ENCODE measurements at regions not wholly inside any gene's neighbourhood (a gene's known extent, or its start where the extent isn't known, plus 50 kb on each side); places are given as distances from the start of the nearest gene placed in this dataset.
"Not testable (repeated sequence)": the region's sequence is repeated elsewhere in the genome, so short reads cannot be mapped to it uniquely, and the experiment has no call there.

DNA sequence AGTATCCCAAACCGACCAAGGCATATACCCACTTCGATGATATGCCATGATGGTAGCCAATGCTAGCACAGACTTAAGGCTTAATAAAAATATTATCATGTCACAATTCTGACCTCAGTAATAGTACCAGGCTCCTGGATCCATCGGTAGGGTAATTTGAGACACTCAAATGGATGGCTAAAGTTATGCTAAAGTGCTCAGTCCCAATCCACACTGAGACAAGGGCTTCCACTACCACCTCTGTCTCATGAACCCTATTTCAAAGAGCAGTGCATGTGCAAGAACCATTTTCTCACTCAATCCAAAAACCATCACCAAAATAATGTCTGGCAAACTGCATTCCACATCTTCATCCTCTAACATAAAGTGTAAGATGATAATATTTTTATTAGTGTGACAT is 122.4 kb upstream of the KRR1 start:
- no peak for DNase-seq

DNA sequence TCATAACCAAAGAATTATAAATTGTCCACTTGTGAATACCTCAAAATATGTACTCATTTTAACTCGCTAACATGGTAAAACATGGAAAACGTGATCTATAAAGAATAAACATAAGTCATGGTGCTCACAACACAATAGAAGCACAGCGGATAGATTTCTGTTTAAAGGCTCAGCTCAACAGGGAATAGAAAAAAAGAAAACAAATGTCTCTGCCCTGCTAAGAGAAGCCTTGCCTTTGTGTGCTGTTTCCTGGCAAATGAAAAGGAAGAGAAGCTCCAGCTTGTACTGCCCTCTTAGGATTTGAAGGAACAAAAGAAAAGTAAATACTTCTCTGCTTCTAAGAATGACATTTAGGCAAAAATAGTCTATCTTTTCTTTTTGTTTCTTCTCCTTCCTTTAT is 121.0 kb upstream of the KRR1 start:
- DNase-seq = no peak

DNA sequence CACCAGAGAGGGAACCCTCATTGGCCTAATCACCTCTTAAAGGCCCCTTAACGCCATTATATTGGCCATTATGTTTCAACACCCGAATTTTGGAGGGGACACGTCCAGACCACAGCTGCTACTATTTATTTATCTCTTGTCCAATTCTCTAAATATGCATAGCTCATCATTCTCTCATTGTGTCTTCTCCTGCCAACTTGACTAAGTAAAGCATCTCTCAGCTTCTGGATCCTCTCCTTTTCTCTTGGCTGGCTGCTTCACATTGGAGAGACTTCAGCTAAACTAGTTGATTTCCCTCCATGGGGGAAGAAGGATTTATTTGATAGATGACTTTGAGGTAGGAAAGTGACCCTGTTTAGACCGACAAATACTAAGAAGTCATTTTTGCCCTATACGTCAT is 120.4 kb upstream of the KRR1 start:
- DNase-seq = no peak

DNA sequence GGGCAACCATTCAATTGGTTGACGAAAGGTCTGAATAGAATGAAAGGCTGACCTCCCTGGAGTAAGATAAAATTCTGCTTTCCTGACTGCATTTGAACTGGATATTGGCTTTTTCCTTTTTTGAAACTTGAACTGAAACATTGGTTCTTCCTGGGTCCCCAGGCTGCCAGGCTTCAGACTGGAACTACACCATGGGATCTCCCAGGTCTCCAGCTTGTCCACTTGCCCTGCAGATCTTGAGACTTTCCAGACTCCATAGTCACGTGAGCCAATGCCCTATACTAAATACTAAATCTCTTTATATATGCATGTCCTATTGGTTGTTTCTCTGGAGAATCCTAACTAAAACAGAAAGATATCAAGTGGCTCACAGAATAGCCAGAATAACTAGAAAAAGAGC is 118.7 kb upstream of the KRR1 start:
- no peak for DNase-seq

DNA sequence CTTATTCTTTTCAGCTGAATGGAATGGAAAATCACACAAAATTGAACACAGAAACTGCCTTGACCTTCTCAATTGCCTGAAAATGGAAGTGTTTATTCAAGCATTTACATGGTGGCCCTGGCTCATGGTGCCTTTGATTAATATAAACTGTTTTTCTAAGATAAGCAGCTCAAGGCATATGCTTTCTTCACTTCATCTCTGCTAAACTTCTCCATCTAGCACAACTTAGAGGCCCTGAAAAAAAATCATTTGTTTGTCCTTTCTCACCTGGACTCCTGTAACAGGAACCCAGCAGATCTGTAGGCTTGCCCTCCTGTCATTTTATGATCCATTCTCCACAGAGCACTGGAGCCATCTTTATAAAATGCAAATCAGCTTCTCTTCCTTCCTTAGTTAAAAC is 117.5 kb upstream of the KRR1 start:
- DNase-seq = no peak

DNA sequence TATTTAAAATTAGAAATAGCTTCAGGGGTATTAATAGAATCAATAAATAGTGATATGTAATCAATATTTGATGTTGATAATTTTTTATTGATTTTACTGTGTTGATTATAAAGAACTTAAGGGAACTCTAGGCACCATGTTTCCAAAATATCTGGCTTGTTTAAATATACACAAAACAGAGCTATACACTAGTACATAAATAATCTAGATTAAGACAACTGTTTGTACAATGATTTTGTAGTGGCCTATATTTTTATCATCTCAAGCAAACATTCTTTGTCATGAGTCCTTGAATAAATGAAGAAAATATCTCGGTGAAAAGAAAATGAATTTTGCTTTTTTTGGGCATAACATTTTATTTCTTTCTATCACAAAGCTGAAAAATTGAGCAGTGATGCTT is 117.1 kb upstream of the KRR1 start:
- DNase-seq = no peak

DNA sequence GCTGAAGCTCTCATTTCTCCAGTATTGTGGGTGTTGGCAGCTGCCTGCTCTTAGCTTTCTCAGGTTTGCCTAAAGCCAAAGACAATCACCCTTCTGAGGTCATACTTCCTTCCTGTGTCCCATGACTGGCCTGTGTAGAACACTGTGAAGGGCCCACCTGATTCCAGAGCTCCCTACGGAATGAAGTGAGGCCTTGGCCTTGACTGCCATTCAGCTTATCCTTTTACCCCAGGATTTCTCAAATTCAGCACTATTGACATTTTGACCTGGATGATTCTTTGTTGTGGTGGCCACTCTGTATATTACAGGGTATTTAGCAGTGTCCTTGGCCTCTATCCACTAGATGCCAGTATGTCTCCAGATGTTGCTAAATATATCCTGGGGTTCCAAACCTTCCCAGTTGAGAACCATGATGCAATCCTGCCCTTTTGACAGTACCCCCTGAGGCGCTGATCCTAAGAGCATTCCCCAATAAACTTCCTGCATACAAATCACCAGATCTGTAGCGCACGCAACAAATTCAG is 112.3 kb upstream of the KRR1 start:
- DNase-seq = peak; percentile 8

DNA sequence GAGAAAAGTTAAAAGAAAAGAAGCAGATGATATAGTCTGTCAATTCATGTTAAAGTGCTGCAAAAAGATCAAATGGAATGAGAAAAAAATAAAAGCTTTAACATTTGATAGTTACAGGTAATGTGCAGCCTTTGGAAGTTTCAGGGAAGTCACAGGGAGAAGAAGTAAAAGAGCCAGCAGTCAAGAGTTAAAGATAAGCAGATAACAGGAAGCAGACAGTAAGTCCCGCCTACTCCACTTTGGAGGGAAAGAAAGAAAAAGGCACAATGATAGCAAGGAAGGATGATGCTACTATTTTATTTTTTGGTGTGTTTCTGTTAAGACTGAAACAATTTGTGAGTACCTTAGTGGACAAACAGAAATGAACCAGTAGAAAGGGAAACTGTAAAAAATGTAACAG is 111.1 kb upstream of the KRR1 start:
- DNase-seq = no peak

DNA sequence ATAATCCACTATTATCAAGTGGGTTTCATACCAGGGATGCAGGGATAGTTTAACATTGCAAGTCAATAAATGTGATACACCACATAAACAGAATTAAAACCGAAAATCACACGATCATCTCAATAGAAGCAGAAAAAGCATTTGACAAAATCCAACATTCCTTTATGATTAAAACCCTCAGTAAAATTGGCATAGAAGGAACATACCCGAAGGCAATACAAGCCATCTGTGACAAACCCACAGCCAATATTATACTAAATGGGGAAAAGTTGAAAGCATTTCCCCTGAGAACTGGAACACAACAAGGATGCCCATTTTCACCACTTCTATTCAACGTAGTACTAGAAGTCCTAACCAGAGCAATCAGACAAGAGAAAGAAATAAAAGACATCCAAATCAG is 103.0 kb upstream of the KRR1 start:
- DNase-seq = not testable (repeated sequence)

DNA sequence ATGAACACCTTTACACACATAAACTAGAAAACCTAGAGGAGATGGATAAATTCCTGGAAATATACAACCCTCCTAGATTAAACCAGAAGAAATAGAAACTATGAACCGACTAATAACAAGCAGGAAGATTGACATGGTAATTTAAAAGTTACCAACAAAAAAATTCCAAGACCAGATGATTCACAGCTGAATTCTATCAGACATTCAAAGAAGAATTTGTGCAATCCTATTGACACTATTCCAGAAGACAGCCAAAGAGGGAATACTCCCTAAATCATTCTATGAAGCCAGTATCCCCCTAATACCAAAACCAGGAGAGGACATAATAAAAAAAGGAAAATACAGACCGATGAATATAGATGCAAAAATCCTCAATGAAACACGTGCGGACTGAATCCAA is 102.6 kb upstream of the KRR1 start:
- no peak for DNase-seq

DNA sequence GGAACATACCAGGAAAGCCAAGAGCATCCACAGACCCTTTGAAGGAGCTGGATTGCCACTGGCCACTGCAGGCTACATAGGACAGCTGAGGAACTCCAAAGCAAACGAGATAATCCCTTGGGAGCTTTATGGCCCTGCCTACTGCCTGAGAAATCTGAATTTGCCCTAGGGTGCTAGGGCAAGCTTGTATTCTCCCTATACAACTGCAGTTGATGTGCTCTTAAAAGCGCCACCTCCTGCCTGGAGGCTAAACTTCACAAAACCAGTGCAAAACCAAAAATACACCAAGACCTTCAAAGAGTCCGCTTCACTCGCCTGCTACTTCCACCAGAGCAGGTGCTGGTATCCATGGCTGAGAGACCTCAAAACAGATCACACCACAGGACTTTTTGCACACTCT is 99.6 kb upstream of the KRR1 start:
- DNase-seq = no peak

DNA sequence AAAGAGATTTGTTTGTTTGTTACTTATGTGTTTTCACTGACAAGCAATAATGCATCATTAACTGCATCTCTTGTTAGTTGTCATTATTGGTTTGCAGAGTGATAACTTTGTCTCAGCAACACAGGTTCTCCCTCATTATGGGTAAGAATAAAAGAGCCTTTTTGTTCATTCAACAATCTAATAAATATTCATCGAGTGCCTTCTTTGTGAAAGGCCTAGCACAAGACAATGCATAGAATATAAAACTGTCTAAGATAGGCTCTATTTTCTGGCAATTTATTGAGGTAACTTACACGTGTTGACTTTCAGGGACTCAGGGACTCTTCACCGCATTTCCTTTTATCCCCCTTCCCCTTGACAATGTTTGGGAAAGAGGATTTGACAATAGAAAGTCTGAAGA is 95.5 kb upstream of the KRR1 start:
- DNase-seq = no peak

DNA sequence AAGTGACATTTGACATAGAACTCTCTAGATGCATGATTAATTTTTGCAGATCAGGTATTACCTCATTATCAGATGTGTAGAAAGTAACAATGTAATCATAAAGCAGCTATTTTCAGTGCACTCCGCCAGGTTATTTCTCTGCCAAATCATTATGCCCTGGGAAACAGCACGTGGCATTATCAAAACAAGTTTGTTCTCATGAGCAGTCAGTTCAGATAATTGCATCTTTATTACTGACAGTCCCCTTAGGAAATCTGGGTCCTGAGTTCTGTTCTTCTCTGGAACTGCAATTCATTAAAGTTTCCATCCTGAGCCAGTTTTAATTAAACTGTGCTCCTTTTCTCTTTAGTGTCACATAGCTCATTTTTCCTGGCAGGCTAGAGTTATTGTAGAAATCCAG is 94.7 kb upstream of the KRR1 start:
- no peak for DNase-seq

DNA sequence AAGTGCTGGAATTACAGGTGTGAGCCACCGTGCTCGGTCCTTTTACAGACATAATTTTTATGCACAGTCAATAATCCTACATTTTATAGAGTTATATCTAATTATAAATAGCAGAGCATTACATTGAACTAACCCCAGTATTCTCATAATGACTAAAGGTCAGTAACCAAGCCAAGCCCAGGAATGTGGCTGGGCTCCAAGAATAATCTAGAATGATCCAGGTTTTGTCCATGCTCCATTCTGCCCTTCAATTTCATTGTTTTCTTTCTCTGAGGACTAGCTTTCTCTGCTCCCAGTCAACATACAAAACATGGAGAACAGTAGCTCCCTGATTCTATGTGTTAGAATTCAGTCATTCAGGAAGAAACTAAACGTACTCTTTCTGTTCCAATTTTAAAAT is 92.1 kb upstream of the KRR1 start:
- DNase-seq = no peak

DNA sequence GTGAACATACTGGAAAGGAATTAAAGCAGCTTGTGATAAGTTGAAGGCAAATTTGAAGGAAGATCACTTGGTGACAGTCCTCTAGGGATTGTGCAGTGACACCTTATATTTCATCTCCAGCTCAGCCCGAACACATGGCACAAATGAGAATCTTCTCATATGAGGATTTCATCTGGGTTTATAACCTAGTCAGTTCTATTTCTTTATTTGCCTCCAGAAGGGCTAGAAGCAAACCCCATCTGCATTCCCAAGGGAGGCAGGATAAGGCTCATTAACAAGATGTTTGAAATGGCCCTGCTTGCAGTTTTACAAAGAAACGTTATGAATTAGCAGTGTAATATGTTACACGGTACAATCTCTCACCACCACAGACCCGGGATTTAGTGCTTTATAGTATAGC is 90.7 kb upstream of the KRR1 start:
- no peak for DNase-seq

DNA sequence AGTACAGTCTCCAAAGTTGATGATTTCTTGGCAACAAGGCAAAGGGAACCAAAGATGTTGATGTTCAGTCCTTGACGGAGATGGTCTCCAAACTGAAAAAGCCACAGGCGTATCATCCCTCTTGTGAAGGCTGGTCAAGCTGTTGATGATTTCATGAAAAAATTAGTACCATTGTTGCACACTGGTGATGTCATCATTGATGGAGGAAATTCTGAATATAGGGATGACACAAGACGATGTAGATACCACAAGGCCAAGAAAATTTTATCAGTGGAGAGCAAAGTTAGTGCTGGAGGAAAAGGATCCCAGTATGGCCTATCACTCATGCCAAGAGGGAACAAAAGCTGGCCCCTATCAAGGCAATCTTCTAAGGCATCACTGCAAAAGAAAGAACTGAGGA is 88.7 kb upstream of the KRR1 start:
- no peak for DNase-seq

DNA sequence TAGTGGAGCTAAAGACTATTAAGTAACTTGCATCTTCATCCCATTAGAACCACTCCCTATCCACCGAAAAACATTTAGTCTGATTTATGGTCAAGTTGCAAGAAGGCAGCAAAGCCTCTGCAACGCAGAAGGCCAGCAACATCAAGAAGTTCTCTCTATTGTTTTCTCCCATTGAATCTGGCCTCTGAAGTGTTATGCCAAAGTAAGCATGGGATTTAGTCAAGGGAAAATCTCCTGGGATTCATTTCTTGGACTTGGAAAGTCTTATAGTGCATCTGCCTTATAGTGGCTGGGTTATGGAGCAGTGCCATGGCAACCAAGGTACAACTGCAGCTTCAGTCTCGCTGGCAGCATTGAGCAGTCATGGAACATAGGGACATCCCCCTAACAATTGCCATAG is 87.7 kb upstream of the KRR1 start:
- DNase-seq = no peak

DNA sequence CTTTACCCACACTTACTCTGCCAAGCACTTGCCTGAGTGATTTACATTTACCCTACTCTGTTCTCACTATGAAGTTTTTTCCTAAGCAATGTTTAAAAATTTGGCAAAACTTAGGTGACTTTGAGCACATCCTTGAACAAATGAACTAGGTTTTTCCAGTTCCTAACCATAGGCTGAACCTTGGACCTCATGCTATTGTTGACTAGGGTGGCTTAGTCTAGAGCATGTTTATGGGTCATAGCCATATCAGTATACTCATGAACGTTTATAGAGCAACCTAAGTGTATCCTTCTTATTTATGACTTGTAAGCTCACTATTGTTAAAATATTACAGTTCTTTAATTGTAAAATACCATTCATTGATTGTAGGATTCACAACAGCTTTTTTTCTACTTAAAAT is 85.0 kb upstream of the KRR1 start:
- DNase-seq = no peak

DNA sequence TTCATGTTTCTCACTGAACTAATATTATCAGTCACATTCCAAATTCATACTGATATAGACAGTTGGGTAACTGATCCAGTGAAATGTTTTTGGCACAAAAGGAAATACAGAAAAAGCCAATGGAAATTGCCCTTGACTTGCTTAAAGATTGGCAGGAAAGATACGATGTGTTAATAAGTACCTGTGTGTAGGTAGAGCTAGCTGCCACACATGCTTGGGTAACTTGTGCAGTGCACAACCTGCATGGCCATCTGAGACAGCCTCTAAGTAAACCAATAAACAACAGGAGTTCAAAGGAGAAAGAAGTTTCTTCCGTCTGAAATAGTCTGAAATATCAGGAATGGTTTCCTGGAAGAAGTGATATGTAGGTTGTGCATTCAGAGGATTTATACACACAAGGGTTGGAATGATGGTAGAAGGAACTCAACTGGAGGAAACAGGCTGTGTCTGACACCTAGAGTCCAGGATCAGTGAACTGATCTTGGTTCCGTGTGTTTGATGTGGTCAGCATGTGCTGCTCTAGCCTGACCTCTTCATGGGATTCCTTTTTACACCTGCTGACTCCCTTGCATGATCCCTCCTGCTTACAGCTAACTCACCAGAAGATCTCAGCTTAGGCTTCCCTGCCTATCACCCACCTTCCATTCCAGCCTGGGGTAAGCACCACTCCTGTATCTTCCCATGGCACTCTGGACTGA is 81.4 kb upstream of the KRR1 start:
- no peak for DNase-seq

DNA sequence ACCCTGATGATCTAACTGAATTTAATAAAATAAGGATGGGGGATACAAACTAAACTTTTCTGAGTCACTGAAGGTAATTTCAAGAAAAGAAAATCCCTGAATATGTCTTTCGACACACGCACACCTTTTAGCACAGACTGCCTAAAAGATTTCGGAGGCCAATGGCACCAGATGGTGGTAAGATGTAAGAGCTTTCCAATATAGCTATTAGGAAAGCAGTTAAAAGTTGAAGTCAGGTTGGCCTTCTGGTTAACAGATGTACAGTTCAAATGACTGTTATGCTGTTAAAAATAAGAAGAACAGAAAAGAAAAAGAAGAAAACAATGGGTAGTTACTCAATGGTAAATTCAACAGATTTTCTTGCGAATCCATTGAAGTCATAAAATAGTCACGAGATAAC is 80.7 kb upstream of the KRR1 start:
- no peak for DNase-seq

DNA sequence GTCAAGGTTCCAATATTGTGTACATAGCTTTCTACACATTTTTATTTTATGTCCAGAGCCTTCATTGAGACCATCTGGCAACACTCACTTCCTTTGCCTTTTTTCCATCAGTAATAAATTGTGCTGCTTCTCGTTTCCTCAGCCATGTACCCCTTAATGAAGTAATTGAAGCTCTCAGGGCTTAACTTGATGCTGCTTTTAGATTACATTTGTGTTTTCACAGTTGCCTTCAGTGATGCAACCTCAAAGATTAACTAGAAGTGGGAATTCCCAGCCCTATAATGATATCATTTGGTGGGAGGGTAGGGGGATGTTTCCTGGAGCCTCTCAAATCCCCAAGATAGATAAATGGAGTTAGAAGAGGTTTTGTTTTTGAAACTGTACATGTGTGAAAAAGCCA is 80.2 kb upstream of the KRR1 start:
- no peak for DNase-seq

DNA sequence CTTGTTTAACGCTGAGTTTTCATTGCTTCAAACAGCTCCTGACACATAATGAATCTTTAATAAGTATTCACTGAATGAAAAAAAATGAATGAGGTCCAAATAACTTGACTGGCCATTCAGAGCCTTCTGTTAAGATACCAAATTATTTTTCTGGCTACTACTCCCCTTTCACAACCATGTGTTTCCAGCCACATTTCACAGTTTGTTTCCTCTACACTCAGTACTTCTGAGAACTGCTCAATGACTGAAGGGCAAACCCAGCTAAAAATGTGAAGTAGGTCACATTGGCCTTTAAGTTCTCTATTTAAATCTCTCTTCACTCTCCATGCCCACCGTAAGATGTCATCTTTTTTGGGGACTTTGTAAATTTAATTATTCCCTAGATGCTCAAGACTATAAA is 78.4 kb upstream of the KRR1 start:
- no peak for DNase-seq

DNA sequence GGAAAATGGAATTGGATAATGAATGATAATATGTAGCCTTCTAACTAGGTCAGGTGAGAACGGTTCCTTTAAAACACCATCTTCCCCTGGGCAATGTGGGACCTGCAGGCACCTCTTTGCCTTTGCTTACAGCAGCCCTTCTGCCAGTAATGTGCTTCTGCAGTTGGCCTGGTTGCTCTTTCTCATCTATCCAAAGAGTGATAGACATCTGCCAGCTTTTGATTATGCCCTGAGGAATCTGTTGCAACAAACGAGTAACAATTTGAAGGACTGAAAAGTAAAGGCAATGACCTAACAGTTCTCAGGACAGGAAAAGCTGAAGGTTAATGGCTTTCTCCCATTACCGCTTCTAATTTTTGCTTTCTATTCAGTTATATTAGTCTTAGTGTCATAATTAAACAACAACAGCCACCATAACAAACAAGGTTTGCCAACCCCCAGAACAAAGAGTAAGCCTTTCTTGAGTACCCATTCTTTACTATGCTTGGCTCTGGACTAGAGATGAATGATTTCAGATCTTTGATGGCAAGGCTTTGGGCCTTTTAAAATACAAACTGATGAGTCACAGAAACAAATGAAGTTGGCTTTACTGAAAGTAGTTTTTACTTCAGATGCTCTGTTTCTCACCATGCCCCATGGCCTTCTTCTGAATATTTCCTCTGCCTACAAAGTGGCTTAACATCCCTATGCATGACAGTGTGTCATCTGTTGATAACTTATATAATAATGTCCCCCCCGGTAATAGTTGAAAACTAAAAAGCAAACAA is 76.1 kb upstream of the KRR1 start:
- no peak for DNase-seq

DNA sequence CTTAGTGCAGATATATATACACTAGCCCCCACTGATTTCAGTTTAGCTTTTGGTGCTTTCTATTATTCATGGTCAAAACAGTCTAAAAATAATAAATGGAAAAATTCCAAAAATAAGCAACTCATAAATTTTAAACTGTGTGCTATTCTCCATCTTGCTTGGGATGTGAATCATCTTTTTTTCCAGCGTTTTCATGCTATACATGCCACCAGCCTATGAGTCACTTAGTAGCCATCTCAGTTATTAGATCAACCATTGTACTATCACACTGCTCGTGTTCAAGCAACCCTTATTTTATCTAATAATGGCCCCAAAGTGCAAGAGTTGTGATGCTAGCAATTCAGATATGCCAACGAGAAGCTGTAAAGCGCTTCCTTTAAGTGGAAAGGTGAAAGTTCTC is 73.9 kb upstream of the KRR1 start:
- no peak for DNase-seq

DNA sequence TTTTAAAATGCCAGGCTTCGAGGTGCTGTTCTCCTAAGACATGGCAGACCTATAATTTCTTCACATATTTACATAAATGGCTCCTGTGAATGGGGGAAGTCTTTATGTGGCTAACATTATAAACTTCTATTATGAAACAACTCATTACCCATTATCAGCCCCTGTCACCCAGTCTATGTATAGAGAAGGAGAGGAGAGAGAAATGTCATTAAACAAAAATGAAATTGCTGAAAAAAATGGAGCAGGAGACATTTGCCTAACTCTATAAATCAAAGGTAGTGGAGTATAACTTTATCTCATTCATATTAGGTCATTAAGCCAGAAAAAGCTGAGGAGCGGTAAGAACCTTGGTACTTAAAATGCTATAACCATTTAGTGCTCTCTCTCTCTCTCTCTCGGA is 71.9 kb upstream of the KRR1 start:
- DNase-seq = no peak

Measured in 8988T (cell line).